Uterus (tissue), 2 donors: ENCODE measurements at regions not wholly inside any gene's neighbourhood (a gene's known extent, or its start where the extent isn't known, plus 50 kb on each side); places are given as distances from the start of the nearest gene placed in this dataset.

Source experiments
- CTCF ChIP-seq, 4 experiments: fragments of 200-600 bp in 2 of 4; fragments of 450-650 bp in 2 of 4; sonication (generic) in 2 of 4; IDR thresholded peaks; one replicate each; pipeline ENCODE4 v1.5.1; 2016 to 2019; ENCODE audit warnings: antibody characterized with exemption in 4 of 4, mild to moderate bottlenecking in 2 of 4, moderate library complexity in 1 of 4
- POLR2A ChIP-seq, 2 donors: fragments of 450-650 bp; IDR thresholded peaks; one replicate each; pipeline ENCODE4 v1.6.1; 2016; ENCODE audit warnings: antibody characterized with exemption in 2 of 2, mild to moderate bottlenecking in 1 of 2, moderate library complexity in 1 of 2

- no peak for TF ChIP-seq CTCF (IDR thresholded peaks at IDR 0.05)
- no peak for TF ChIP-seq POLR2A (IDR thresholded peaks at IDR 0.05)
These were observed 334.4 kb downstream of the QKI start for GRCh38 chr6:163748886-163749285.
